ENCODE measurements at regions not wholly inside any gene's neighbourhood (a gene's known extent, or its start where the extent isn't known, plus 50 kb on each side); places are given as distances from the start of the nearest gene placed in this dataset.

DNA sequence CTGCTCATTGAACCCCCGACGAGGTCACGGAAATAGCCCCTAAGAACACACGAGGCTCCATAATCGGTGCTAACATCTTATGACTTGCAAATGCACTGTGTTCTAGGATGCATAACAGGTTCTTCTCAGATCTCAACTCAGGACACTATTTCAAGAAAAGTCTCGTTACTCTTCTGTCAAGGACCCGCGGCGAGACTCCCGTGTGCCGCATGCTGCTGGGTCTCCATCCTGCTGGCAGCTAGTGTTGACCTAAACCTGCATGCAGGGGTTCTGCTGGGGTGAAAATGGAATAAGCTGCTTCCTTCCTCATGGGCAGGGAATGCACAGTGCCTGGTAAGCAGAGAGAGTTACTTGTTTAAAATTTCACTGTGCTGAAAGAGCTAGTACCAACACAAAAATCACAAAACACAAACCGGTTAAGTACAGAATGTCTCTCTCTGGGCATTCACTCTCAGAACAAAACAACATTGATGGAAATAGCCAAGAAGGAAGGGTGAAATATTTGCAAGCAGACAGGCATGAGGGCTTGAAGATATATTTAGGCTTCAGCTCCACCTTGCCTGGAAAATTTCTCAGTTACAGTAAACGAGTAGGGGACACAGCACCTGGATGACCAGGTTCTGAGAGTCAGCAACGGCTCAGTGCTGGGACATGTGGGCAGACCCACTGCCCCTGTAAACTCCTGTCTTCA is 416.5 kb downstream of the GADD45G start:
- Histone ChIP-seq H3K4me3 (ENCODE audit: low read depth, low read length) (no peak overlapping the region), H3K36me3 (ENCODE audit: control insufficient read depth in 2 of 2, insufficient read depth in 1 of 2, low read length in 2 of 2) (no peaks in the 10 kb centered on the region), H3K9me3 (ENCODE audit: control insufficient read depth, insufficient read depth, low read depth, low read length) (no peaks in the 10 kb centered on the region), H3K4me1 (ENCODE audit: control insufficient read depth, insufficient read depth, low read length) (no peaks in the 10 kb centered on the region), H3K27ac (ENCODE audit: extremely low read depth, low read depth, low read length) (no peak overlapping the region)
- ChIA-PET POLR2A (no interaction called here), CTCF (interaction anchor here (0.7 kb wide), 1 partner anchor 81 kb away, joined by 3 read pairs; no protein-coding TSS in a partner anchor)
- TF ChIP-seq, protein P1, sequence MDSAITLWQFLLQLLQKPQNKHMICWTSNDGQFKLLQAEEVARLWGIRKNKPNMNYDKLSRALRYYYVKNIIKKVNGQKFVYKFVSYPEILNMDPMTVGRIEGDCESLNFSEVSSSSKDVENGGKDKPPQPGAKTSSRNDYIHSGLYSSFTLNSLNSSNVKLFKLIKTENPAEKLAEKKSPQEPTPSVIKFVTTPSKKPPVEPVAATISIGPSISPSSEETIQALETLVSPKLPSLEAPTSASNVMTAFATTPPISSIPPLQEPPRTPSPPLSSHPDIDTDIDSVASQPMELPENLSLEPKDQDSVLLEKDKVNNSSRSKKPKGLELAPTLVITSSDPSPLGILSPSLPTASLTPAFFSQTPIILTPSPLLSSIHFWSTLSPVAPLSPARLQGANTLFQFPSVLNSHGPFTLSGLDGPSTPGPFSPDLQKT (IDR thresholded peaks at IDR 0.05; ENCODE audit: borderline replicate concordance, low read depth, low read length) = no peak
- TF ChIP-seq, protein P2, sequence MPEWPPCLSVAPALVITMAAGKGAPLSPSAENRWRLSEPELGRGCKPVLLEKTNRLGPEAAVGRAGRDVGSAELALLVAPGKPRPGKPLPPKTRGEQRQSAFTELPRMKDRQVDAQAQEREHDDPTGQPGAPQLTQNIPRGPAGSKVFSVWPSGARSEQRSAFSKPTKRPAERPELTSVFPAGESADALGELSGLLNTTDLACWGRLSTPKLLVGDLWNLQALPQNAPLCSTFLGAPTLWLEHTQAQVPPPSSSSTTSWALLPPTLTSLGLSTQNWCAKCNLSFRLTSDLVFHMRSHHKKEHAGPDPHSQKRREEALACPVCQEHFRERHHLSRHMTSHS (tag by site-specific recombination; IDR thresholded peaks at IDR 0.05) = no peak
- no peak for TF ChIP-seq ZNF184 (tag by site-specific recombination; IDR thresholded peaks at IDR 0.05)
- TF ChIP-seq ZNF664 (tag by site-specific recombination; IDR thresholded peaks at IDR 0.05) = no peak
- TF ChIP-seq ZNF132 (tag by site-specific recombination; IDR thresholded peaks at IDR 0.05; ENCODE audit: borderline replicate concordance) = no peak

DNA sequence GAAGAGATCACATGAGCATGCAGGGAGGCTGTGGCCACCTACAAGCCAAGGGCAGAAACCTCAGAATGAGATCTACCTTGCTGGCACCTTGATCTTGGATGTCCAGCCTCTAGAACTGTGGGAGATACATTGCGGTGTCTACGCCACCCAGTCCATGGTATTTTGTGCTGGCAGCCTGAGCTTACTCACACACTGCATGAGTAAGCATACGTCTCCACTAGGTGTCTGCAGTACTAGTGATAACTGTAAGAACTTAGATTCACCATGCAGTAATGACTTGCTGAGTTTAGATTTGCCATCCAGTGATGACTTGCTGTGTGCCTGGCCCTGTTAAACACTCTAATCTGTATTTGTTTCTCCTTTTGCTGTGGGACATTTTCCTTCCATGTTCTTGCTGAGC is 417.7 kb downstream of the GADD45G start:
- TF ChIP-seq ZNF776 (tag by site-specific recombination; IDR thresholded peaks at IDR 0.05; ENCODE audit: borderline replicate concordance) = no peak
- no peak for TF ChIP-seq WT1 (tag by site-specific recombination; IDR thresholded peaks at IDR 0.05)
- no peak for TF ChIP-seq ZNF24 (tag by site-specific recombination; IDR thresholded peaks at IDR 0.05)
- TF ChIP-seq, protein P3, sequence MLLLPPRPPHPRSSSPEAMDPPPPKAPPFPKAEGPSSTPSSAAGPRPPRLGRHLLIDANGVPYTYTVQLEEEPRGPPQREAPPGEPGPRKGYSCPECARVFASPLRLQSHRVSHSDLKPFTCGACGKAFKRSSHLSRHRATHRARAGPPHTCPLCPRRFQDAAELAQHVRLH (tag by site-specific recombination; IDR thresholded peaks at IDR 0.05) = no peak
- TF ChIP-seq ZSCAN5A (tag by site-specific recombination; IDR thresholded peaks at IDR 0.05) = no peak
- TF ChIP-seq ZNF571 (tag by site-specific recombination; IDR thresholded peaks at IDR 0.05) = no peak
- TF ChIP-seq ZNF239 (tag by site-specific recombination; IDR thresholded peaks at IDR 0.05) = no peak
- H3K4me3 ChIP-seq (ENCODE audit: low read depth, low read length) = no peak overlapping the region
- ChIA-PET CTCF (no interaction called here), POLR2A (no interaction called here)
- no peaks in the 10 kb centered on the region for H3K4me1 ChIP-seq (ENCODE audit: control insufficient read depth, insufficient read depth, low read length)
- no peak overlapping the region for H3K27ac ChIP-seq (ENCODE audit: extremely low read depth, low read depth, low read length)
- H3K36me3 ChIP-seq (ENCODE audit: control insufficient read depth in 2 of 2, insufficient read depth in 1 of 2, low read length in 2 of 2) = no peaks in the 10 kb centered on the region
- H3K9me3 ChIP-seq (ENCODE audit: control insufficient read depth, insufficient read depth, low read depth, low read length) = no peaks in the 10 kb centered on the region

DNA sequence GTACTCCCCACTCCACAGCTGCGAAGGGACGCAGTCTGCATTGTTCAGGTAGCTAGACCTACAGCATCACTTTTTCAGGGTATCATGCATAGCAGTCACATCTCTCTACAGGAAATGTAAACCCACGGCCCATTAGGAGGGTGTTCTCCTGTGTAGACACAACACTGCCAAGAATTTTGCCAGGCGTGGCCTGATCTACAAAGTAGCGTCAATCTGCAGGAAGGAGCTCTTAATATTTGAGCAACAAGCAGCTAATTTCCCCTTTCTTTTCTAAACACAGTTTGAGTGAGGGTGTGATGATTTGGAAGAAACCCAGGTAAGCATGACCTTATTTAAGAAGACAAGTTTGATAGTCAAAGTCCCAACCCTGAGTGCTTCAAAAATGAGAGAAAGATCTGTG is 419.0 kb downstream of the GADD45G start:
- CTCF ChIA-PET = interaction anchor here (0.9 to 1.0 kb wide), 2 partner anchors 29 to 37 kb away, joined by 3 read pairs; no protein-coding TSS in a partner anchor
- POLR2A ChIA-PET = interaction anchor here (0.7 kb wide), 1 partner anchor 32 kb away, joined by 3 read pairs; no protein-coding TSS in a partner anchor
- H3K4me3 ChIP-seq (ENCODE audit: low read depth, low read length) = no peak overlapping the region
- H3K9me3 ChIP-seq (ENCODE audit: control insufficient read depth, insufficient read depth, low read depth, low read length) = no peaks in the 10 kb centered on the region
- H3K4me1 ChIP-seq (ENCODE audit: control insufficient read depth, insufficient read depth, low read length) = no peaks in the 10 kb centered on the region
- no peak overlapping the region for H3K27ac ChIP-seq (ENCODE audit: extremely low read depth, low read depth, low read length)
- H3K36me3 ChIP-seq (ENCODE audit: control insufficient read depth in 2 of 2, insufficient read depth in 1 of 2, low read length in 2 of 2) = no peaks in the 10 kb centered on the region
- no peak for TF ChIP-seq ZNF670 (tag by site-specific recombination; IDR thresholded peaks at IDR 0.05; ENCODE audit: low read depth)

DNA sequence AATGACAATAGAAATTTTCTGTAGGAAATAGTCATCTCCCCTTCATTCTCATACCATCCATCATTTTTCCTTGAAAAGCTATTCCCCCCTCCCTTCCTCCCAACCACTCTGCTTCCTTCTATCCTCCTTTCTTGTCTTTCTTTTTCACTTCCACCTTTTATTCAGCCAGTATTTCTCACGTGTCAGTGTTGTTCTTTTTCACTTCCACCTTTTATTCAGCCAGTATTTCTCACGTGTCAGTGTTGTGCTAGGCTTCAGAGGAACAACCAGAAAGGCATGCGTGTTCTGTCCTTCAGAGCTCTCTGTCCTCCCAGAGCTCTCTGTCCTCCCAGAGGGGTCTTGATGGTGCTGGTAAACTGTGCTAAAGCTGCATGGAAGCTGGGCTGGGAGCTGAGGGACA is 419.6 kb downstream of the GADD45G start:
- Histone ChIP-seq H3K4me3 (ENCODE audit: low read depth, low read length) (no peak overlapping the region), H3K9me3 (ENCODE audit: control insufficient read depth, insufficient read depth, low read depth, low read length) (no peaks in the 10 kb centered on the region), H3K36me3 (ENCODE audit: control insufficient read depth in 2 of 2, insufficient read depth in 1 of 2, low read length in 2 of 2) (no peaks in the 10 kb centered on the region), H3K4me1 (ENCODE audit: control insufficient read depth, insufficient read depth, low read length) (no peaks in the 10 kb centered on the region), H3K27ac (ENCODE audit: extremely low read depth, low read depth, low read length) (no peak overlapping the region)
- POLR2A ChIA-PET = interaction anchor here (0.7 kb wide), 1 partner anchor 31 kb away, joined by 3 read pairs; no protein-coding TSS in a partner anchor
- CTCF ChIA-PET = interaction anchor here (0.7 to 0.9 kb wide), 2 partner anchors 28 to 431 kb away, joined by 3 read pairs; no protein-coding TSS in a partner anchor
- TF ChIP-seq ZNF768 (tag by site-specific recombination; IDR thresholded peaks at IDR 0.05) (no peak), GFI1B (tag by site-specific recombination; IDR thresholded peaks at IDR 0.05) (no peak), ZNF707 (tag by site-specific recombination; IDR thresholded peaks at IDR 0.05) (no peak), ZNF214 (tag by site-specific recombination; IDR thresholded peaks at IDR 0.05; ENCODE audit: borderline replicate concordance) (no peak), ZNF10 (tag by site-specific recombination; IDR thresholded peaks at IDR 0.05) (no peak), ZNF391 (tag by site-specific recombination; IDR thresholded peaks at IDR 0.05; ENCODE audit: borderline replicate concordance, low read depth) (no peak), ZNF138 (tag by site-specific recombination; IDR thresholded peaks at IDR 0.05; ENCODE audit: borderline replicate concordance) (no peak)
- TF ChIP-seq, protein P4, sequence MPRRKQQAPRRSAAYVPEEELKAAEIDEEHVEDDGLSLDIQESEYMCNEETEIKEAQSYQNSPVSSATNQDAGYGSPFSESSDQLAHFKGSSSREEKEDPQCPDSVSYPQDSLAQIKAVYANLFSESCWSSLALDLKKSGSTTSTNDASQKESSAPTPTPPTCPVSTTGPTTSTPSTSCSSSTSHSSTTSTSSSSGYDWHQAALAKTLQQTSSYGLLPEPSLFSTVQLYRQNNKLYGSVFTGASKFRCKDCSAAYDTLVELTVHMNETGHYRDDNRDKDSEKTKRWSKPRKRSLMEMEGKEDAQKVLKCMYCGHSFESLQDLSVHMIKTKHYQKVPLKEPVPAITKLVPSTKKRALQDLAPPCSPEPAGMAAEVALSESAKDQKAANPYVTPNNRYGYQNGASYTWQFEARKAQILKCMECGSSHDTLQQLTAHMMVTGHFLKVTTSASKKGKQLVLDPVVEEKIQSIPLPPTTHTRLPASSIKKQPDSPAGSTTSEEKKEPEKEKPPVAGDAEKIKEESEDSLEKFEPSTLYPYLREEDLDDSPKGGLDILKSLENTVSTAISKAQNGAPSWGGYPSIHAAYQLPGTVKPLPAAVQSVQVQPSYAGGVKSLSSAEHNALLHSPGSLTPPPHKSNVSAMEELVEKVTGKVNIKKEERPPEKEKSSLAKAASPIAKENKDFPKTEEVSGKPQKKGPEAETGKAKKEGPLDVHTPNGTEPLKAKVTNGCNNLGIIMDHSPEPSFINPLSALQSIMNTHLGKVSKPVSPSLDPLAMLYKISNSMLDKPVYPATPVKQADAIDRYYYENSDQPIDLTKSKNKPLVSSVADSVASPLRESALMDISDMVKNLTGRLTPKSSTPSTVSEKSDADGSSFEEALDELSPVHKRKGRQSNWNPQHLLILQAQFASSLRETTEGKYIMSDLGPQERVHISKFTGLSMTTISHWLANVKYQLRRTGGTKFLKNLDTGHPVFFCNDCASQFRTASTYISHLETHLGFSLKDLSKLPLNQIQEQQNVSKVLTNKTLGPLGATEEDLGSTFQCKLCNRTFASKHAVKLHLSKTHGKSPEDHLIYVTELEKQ (tag by site-specific recombination; IDR thresholded peaks at IDR 0.05; ENCODE audit: borderline replicate concordance) = no peak
